GM18868 (cell line): ENCODE measurements at regions not wholly inside any gene's neighbourhood (a gene's known extent, or its start where the extent isn't known, plus 50 kb on each side); places are given as distances from the start of the nearest gene placed in this dataset.
"Not testable (repeated sequence)": the region's sequence is repeated elsewhere in the genome, so short reads cannot be mapped to it uniquely, and the experiment has no call there.

Experiments
- ATAC-seq: cut with Tn5 transposase; IDR thresholded peaks from one replicate; pipeline ENCODE4 v1.9.1; 2021; ENCODE audit warnings: mild to moderate bottlenecking, moderate library complexity; ENCODE audit not compliant: unreplicated experiment

- no peak for ATAC-seq
These were observed 148.5 kb upstream of the PDE7B start for GRCh38 chr6:135703007-135703406.

DNA sequence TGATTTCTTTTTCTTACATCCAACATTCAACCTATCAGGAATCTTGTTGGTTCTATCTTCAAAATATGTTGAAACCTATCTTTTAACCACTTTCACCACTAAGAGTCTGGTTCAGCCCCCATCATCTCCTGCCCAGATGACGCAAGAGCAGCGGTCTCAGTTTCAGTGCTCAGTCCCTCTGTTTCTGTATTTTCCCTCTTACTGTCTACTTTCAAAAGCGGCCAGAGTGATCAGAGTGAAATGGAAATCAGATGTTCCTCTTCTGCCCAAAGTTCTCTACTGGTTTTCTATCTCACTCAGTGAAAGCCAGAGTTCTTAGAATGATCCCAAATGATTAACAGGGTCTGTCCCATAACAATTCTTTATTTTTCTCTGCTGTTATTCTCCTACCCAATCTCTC lies 147.9 kb upstream of the PDE7B start:
- ATAC-seq, result peak; percentile 76

- no peak for ATAC-seq
These were observed 144.1 kb upstream of the PDE7B start for GRCh38 chr6:135707426-135707825.

GRCh38 chr6:135710042-135710441 lies 141.5 kb upstream of the PDE7B start:
- ATAC-seq, result no peak

DNA sequence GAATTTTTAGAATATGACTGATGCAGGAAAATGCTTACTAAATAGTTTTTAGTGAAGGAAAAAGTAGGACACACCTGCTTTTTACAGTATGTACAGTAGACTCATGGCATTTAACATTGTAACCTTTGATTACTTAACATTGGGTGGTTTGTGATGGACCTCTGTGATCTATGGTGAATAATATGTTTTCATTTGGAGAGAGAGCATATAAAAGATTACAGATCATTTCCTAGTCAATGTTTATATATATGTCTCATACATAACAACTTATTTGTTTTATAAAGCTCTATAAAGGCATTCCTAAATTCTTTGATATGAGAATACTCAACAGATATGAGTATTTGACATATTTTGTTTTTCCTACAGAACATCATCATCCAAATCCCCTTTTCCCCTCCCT lies 129.3 kb upstream of the PDE7B start:
- no peak for ATAC-seq

DNA sequence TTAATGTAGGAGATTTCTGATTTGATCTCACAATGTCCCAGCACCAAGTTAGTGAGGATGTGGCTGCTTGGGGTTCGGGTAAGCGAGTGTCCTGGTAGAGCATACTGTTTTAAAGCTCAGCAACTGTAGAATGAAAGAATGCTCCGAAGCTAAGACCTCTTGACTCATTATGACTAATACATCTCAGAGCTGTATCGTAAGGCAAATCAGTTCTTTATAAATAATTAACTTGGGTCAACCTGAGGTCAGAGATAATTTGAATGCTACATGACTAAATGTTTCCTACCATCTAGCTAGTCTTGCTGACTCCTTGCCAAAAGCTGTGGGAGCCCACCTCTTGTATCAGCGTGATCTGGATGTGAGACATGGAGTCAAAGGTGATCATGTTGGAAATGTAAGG lies 128.8 kb upstream of the PDE7B start:
- ATAC-seq, result no peak

DNA sequence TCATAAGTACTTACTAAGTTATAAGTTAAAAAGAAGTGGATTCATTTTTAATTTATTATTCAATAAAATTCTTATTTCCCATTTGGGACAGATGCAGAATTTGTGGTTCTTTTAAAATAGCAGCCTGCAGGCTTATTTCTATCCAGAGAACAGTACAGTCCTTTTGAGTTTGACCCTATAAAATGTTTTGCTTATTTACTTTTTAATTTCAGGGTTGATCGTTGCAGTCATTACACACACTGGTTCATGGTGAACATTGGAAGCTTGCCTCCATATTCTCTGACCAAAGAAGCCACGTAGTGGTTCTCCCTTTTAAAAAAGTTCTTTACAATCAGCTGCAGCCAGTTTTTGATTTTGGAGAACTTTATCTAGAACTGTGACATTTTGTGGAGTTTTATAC lies 122.9 kb upstream of the PDE7B start:
- ATAC-seq, result no peak

- no peak for ATAC-seq
These were observed 120.4 kb upstream of the PDE7B start for GRCh38 chr6:135731116-135731515.

GRCh38 chr6:135736351-135736750 lies 115.2 kb upstream of the PDE7B start:
- not testable (repeated sequence) for ATAC-seq

DNA sequence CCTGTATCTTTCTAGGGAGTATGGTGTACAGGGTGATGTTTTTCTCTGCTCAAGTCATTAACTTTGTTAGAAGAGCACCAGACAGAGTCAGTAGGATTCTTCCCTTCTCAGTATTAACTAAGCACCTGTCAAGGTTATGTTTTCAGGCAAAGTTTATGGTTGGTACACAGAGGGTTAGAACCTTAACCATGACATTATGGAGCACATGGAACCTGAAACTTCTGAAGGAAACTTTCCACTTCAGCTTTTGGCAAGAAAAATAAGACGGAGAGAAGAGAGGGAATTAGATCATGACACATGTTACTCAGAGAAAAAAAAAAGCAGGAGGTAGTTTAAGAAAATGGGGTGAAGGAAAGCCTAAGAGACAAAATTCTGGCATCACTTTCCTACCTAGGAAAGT lies 112.9 kb upstream of the PDE7B start:
- ATAC-seq, result no peak

GRCh38 chr6:135739288-135739687 lies 112.2 kb upstream of the PDE7B start:
- no peak for ATAC-seq

DNA sequence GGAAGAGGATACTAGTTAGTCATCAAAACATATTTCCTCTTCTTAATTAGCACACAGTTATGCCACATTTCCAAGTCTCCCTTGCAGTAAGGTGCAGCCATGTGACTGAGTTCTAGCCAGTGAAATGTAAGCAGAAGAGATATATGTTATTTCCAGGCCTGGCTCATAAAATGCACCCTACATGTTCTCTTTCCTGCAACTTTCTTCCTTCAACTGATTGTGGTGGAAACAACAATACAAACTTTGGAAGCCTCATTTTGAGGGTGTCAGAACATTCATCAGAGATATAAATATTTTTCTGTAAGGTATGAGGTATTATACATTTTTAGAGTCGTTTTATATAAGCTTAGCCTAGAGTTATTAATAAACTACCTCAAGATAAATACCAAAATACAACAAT lies 110.9 kb upstream of the PDE7B start:
- ATAC-seq, result no peak

DNA sequence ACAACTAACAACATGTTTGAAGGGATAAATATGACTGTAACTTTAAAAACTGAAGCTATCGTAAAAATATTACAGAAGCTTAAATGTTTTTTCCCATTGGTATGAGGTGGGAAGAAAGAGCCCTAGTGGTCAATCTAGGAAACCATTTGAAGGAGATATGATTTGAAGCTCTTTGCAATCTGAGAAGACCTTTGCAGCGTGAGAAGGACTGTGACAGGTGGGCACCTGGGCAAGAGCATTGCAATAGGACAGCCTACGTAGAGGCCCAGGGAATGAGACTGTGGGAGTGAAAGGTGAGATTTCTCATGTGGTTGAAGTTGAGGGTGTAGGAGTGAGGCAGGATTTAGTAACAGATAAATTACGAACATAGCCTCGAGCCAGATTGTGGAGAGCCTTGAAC lies 108.0 kb upstream of the PDE7B start:
- ATAC-seq, result no peak

- ATAC-seq, result no peak
These were observed 103.3 kb upstream of the PDE7B start for GRCh38 chr6:135748189-135748588.

- ATAC-seq, result no peak
These were observed 101.4 kb upstream of the PDE7B start for GRCh38 chr6:135750081-135750480.

DNA sequence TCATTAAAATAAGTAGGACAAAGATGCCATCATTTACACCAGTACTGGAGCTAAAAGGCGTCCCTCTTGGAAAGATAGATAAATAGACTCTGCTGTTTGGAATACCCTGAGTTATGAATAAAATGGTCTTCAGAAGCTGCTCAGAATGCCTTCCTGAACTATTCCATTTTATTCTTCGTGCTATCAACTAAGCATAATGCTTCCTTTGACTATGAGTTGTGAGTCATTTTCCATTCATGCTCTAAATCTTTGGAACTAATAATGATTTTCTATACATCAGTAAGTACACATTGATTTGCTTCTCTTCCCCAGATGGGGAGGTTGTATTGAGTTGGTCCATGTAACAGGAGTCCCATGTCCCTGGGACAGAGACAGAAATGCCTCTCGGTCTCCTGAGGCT lies 98.3 kb upstream of the PDE7B start:
- no peak for ATAC-seq

DNA sequence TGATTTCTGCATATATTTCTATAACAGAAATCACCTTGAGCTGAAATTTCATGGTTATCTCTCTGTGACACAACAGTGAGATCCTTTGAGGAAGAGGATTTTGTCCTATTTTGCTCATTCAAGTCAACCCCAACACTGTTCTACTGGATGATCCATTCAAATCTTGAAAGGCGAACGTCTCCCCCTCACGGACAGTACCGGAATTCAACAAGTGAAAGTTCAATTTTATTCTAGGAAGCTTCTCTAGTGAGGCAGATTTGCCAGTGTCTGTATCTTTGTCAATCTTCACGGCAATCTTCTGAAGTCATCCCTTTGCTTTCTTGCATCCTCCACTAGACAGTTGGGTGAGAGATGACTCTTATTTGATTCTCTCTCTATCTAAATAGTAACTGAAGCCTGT lies 91.7 kb upstream of the PDE7B start:
- ATAC-seq, result no peak

DNA sequence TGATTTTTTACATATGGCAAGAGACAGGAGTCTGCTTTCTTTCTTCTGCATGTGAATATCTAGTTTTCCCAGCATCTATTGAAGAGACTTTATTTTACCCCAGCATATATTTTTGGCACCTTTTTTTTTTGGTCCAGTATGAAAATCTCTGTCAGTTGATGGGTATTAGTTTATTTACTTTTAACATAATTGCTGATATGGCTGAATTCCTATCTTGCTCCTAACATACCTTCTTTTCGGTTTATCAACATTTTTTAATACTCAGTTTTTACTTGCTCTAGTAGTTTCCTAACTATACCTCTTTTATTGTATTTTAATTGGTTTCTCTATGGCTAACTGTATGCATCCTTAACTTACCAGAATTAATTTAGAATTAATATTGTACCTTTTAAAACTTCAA lies 77.5 kb upstream of the PDE7B start:
- no peak for ATAC-seq

GRCh38 chr6:135779213-135779612 lies 72.3 kb upstream of the PDE7B start:
- ATAC-seq, result no peak

DNA sequence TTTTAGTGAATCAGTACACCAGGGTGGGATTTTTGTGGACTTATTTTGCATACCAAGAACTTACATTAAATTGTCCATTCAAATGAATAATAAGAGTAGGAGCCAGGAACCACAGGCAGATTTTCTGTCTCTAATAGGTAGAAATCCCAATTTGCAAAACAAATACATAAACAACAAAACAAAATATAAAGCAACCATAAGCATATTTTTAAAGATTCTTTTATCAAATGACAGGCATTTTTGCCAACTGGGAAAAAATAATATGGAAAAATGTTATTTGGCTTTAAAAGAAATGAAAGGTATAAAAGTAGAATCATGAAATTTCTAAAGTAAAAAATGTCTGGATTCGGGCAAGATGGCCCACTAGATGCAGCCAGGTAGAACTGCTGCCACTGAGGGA lies 71.2 kb upstream of the PDE7B start:
- no peak for ATAC-seq

- no peak for ATAC-seq
These were observed 69.0 kb upstream of the PDE7B start for GRCh38 chr6:135782546-135782945.

- no peak for ATAC-seq
These were observed 67.0 kb upstream of the PDE7B start for GRCh38 chr6:135784507-135784906.

DNA sequence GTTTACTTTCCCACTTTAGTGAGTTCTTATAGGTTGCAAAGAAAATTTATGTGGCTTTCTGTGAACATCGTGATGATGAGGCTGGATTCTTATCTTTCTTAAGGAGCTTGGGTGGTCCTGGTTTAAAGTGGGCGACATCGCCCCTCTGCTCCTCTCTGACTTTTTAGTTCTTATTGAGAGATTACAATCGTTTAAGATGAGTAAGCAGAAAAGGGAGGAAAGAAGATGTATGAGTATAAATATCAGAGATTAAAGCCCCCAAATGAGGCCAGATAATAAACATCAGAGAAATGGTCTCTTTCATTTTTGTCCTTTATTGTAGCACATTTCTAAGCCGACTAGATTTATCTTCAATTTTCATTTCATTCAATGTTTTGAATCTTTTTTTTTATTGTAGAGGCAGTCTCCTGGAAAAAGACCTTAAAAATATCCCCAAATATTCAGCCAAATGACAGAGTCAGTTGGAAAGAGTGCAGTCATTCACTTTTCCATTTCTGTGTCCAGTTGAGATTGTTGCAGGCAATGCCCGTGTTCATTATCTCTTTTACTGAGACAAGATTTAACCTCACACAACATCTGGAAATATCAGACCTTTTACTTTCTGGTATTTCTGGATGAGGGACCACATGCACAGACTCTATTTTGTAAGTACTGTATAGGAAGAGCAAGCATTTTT lies 62.0 kb upstream of the PDE7B start:
- no peak for ATAC-seq
